B cell (primary cell): ENCODE measurements at regions not wholly inside any gene's neighbourhood (a gene's known extent, or its start where the extent isn't known, plus 50 kb on each side); places are given as distances from the start of the nearest gene placed in this dataset.

Source experiments
- ATAC-seq: fragments of 200-7000 bp; cut with Tn5 transposase; one replicate; pipeline ENCODE4 v1.10.0; 2021; ENCODE audit warnings: low read depth, mild to moderate bottlenecking, moderate number of reproducible peaks, moderate library complexity
- CTCF ChIA-PET: fragments of 350-600 bp; sonication (Branson Sonifier 250); formaldehyde crosslinking; loops from one replicate; lab custom pipeline; 2021; ENCODE audit warnings: antibody characterized with exemption, inconsistent platforms; lab: Charles Lee
- POLR2A ChIA-PET: fragments of 350-600 bp; sonication (Branson Sonifier 250); formaldehyde crosslinking; loops from one replicate; lab custom pipeline; 2021; ENCODE audit warnings: antibody characterized with exemption; lab: Charles Lee
- DNase-seq: peaks from one replicate; pipeline ENCODE4 v3.0.0; 2013
- H2AFZ ChIP-seq: 2 replicates; pipeline ENCODE4 v1.6.1; 2012; ENCODE audit warnings: mild to moderate bottlenecking, low read depth, low read length; ENCODE audit not compliant: insufficient read depth, poor library complexity, severe bottlenecking
- H3K27ac ChIP-seq, 2 donors: 1 replicate in 1 of 2; 2 replicates in 1 of 2; pipeline ENCODE4 v1.5.1; 2012 to 2013; ENCODE audit warnings: low read length in 2 of 2, mild to moderate bottlenecking in 2 of 2, moderate library complexity in 1 of 2
- H3K27me3 ChIP-seq, 4 experiments: fragments of 200-600 bp in 1 of 4; sonication (generic) in 1 of 4; replicated peaks in 1 of 4; 1 replicate in 2 of 4; 2 replicates in 2 of 4; pipeline versions ENCODE4 v1.6.1 to v1.7.0; 2013 to 2016; ENCODE audit warnings: low read length in 3 of 4, mild to moderate bottlenecking in 2 of 4, mixed read lengths in 1 of 4, moderate library complexity in 1 of 4; ENCODE audit not compliant: insufficient read depth in 4 of 4, control insufficient read depth in 3 of 4; ENCODE audit errors: control extremely low read depth in 1 of 4
- H3K36me3 ChIP-seq, 2 experiments: replicated peaks in 1 of 2; 1 replicate in 1 of 2; 2 replicates in 1 of 2; pipeline versions ENCODE4 v1.6.1 to v1.7.1; 2013; ENCODE audit warnings: low read length in 1 of 2; ENCODE audit not compliant: insufficient read depth in 2 of 2, control insufficient read depth in 1 of 2; ENCODE audit errors: control extremely low read depth in 1 of 2, extremely low read depth in 1 of 2
- H3K4me1 ChIP-seq, 2 donors: fragments of 200-600 bp in 1 of 2; sonication (generic) in 1 of 2; 1 replicate in 1 of 2; 2 replicates in 1 of 2; pipeline versions ENCODE4 v1.5.1 to v1.6.1; 2013 to 2017; ENCODE audit warnings: low read length in 2 of 2; ENCODE audit not compliant: control insufficient read depth in 2 of 2, insufficient read depth in 2 of 2
- H3K4me2 ChIP-seq: replicated peaks from 2 replicates; pipeline ENCODE3; 2012; ENCODE audit warnings: mild to moderate bottlenecking, low read depth, low read length; ENCODE audit not compliant: poor library complexity, severe bottlenecking
- H3K4me3 ChIP-seq, 5 experiments: fragments of 200-600 bp in 1 of 5; sonication (generic) in 1 of 5; 1 replicate in 3 of 5; 2 replicates in 2 of 5; pipeline versions ENCODE4 v1.5.1 to v1.7.0; 2011 to 2016; ENCODE audit warnings: low read length in 4 of 5, mild to moderate bottlenecking in 4 of 5, low read depth in 2 of 5, control low read depth in 1 of 5, moderate library complexity in 1 of 5; ENCODE audit not compliant: insufficient read depth in 1 of 5; ENCODE audit errors: control extremely low read depth in 1 of 5, extremely low read depth in 1 of 5
- H3K79me2 ChIP-seq: fragments of 200-600 bp; sonication (generic); one replicate; pipeline ENCODE4 v1.6.0; 2016; ENCODE audit warnings: low read length; ENCODE audit not compliant: control insufficient read depth, insufficient read depth
- H3K9ac ChIP-seq: fragments of 200-600 bp; sonication (generic); 2 replicates; pipeline ENCODE4 v1.6.1; 2017; ENCODE audit warnings: mild to moderate bottlenecking, low read length, moderate library complexity
- H3K9me3 ChIP-seq, 3 donors: one replicate each; pipeline versions ENCODE4 v1.6.1 to v1.7.1; 2013; ENCODE audit warnings: low read length in 2 of 3; ENCODE audit not compliant: control insufficient read depth in 2 of 3, insufficient read depth in 1 of 3; ENCODE audit errors: control extremely low read depth in 1 of 3
- H4K20me1 ChIP-seq: 2 replicates; pipeline ENCODE4 v1.6.0; 2012; ENCODE audit warnings: mild to moderate bottlenecking, low read length; ENCODE audit not compliant: insufficient read depth, control insufficient read depth, poor library complexity, severe bottlenecking
- H3K27ac Mint-ChIP-seq: one replicate; pipeline ENCODE4 v1.8.0; 2021; ENCODE audit warnings: mixed read lengths
- H3K27me3 Mint-ChIP-seq: one replicate; pipeline ENCODE4 v1.8.0; 2021; ENCODE audit warnings: mixed read lengths
- H3K4me1 Mint-ChIP-seq: one replicate; pipeline ENCODE4 v1.8.0; 2021; ENCODE audit warnings: mixed read lengths
- H3K4me3 Mint-ChIP-seq: one replicate; pipeline ENCODE4 v1.8.0; 2021; ENCODE audit warnings: mixed read lengths
- H3K9me3 Mint-ChIP-seq: one replicate; pipeline ENCODE4 v1.8.0; 2022; ENCODE audit warnings: mixed read lengths; ENCODE audit not compliant: insufficient read depth
- CTCF ChIP-seq: fragments of 200-600 bp; IDR thresholded peaks from one replicate; pipeline ENCODE4 v1.8.0; 2022; ENCODE audit warnings: antibody characterized with exemption, mild to moderate bottlenecking
- EZH2 ChIP-seq: IDR thresholded peaks from 2 replicates; pipeline ENCODE4 v1.6.1; 2012; ENCODE audit warnings: borderline replicate concordance, low read depth, mild to moderate bottlenecking, moderate library complexity, low read length; ENCODE audit not compliant: insufficient read depth, poor library complexity, severe bottlenecking
- WGBS: methylation state at CpG from one replicate; pipeline ENCODE4 v1.1.5; 2013; ENCODE audit warnings: missing lambda C conversion rate; ENCODE audit not compliant: insufficient coverage; 5-methylcytosine and 5-hydroxymethylcytosine counted together
- intact Hi-C: fragments of 100-400 bp; cut with micrococcal nuclease; formaldehyde crosslinking; loops from one replicate; pipeline ENCODE4 v1.10.0; 2022

- no peak overlapping the region for H3K9ac ChIP-seq
- Mint-ChIP-seq H3K27ac (no peak overlapping the region), H3K4me1 (no peaks in the 10 kb centered on the region), H3K9me3 (peaks cover 3% of the 10 kb centered on the region), H3K27me3 (no peaks in the 10 kb centered on the region), H3K4me3 (no peak overlapping the region)
- no peak overlapping the region for H3K4me3 ChIP-seq
- no peaks in the 10 kb centered on the region for H3K79me2 ChIP-seq
- H4K20me1 ChIP-seq: no peaks in the 10 kb centered on the region
- no peaks in the 10 kb centered on the region for H3K9me3 ChIP-seq
- H2AFZ ChIP-seq: no peak overlapping the region
- H3K36me3 ChIP-seq: no peaks in the 10 kb centered on the region
- POLR2A ChIA-PET: no interaction called here
- ATAC-seq (no peak), DNase-seq (no peak)
- TF ChIP-seq CTCF: no peak
- no peak for TF ChIP-seq EZH2
- no peaks in the 10 kb centered on the region for H3K27me3 ChIP-seq
- CTCF ChIA-PET: no interaction called here
- no peaks in the 10 kb centered on the region for H3K4me1 ChIP-seq
- no peak overlapping the region for H3K4me2 ChIP-seq
- H3K27ac ChIP-seq: no peak overlapping the region
- intact Hi-C loops: no loop called here
Observed at GRCh38 chr7:124183649-124184048, 150.8 kb upstream of the TMEM229A start.

- no peak overlapping the region for H3K4me2 ChIP-seq
- no peak for DNase-seq
- no peaks in the 10 kb centered on the region for H4K20me1 ChIP-seq
- no peaks in the 10 kb centered on the region for H3K4me1 Mint-ChIP-seq
- whole genome bisulfite sequencing: 100% methylated on average over 1 of the region's 2 CpGs
- no peak overlapping the region for H3K27ac ChIP-seq
- H3K36me3 ChIP-seq: no peaks in the 10 kb centered on the region
- H3K9me3 ChIP-seq: no peaks in the 10 kb centered on the region
- no peaks in the 10 kb centered on the region for H3K4me1 ChIP-seq
- no peak overlapping the region for H3K4me3 ChIP-seq
- intact Hi-C loops: no loop called here
- TF ChIP-seq CTCF (no peak), EZH2 (no peak)
- H3K27me3 Mint-ChIP-seq: no peaks in the 10 kb centered on the region
- peaks cover 3% of the 10 kb centered on the region for H3K9me3 Mint-ChIP-seq
- ATAC-seq: no peak
- CTCF ChIA-PET: no interaction called here
- no peak overlapping the region for H2AFZ ChIP-seq
- POLR2A ChIA-PET: no interaction called here
- no peak overlapping the region for H3K4me3 Mint-ChIP-seq
- no peaks in the 10 kb centered on the region for H3K79me2 ChIP-seq
- no peak overlapping the region for H3K27ac Mint-ChIP-seq
- H3K9ac ChIP-seq: no peak overlapping the region
- H3K27me3 ChIP-seq: no peaks in the 10 kb centered on the region
Observed at GRCh38 chr7:124179641-124180040, 146.8 kb upstream of the TMEM229A start.
